ENCODE measurements at regions not wholly inside any gene's neighbourhood (a gene's known extent, or its start where the extent isn't known, plus 50 kb on each side); places are given as distances from the start of the nearest gene placed in this dataset.
"Not testable (repeated sequence)": the region's sequence is repeated elsewhere in the genome, so short reads cannot be mapped to it uniquely, and the experiment has no call there.

GRCh38 chr4:149986917-149987316 lies 91.3 kb upstream of the DCLK2 start:
- DNase-seq (ENCODE audit: low spot score) = no peak

GRCh38 chr4:149987330-149988086 lies 90.7 kb upstream of the DCLK2 start:
- DNase-seq (ENCODE audit: low spot score) = no peak

GRCh38 chr4:149988087-149988410 lies 90.2 kb upstream of the DCLK2 start:
- DNase-seq (ENCODE audit: low spot score) = no peak

GRCh38 chr4:149993030-149993429 lies 85.2 kb upstream of the DCLK2 start:
- DNase-seq (ENCODE audit: low spot score) = no peak

- no peak for DNase-seq (ENCODE audit: low spot score)
Measured at GRCh38 chr4:149995134-149995756, 83.0 kb upstream of the DCLK2 start.

- DNase-seq (ENCODE audit: low spot score) = no peak
Measured at GRCh38 chr4:149997881-149998421, 80.3 kb upstream of the DCLK2 start.

GRCh38 chr4:149999485-150000074 lies 78.7 kb upstream of the DCLK2 start:
- no peak for DNase-seq (ENCODE audit: low spot score)

- DNase-seq (ENCODE audit: low spot score) = no peak
Measured at GRCh38 chr4:150001815-150002214, 76.4 kb upstream of the DCLK2 start.

GRCh38 chr4:150002561-150002960 lies 75.7 kb upstream of the DCLK2 start:
- no peak for DNase-seq (ENCODE audit: low spot score)

GRCh38 chr4:150004481-150004880 lies 73.8 kb upstream of the DCLK2 start:
- no peak for DNase-seq (ENCODE audit: low spot score)

- no peak for DNase-seq (ENCODE audit: low spot score)
Measured at GRCh38 chr4:150005537-150005936, 72.7 kb upstream of the DCLK2 start.

- DNase-seq (ENCODE audit: low spot score) = no peak
Measured at GRCh38 chr4:150006197-150006596, 72.0 kb upstream of the DCLK2 start.

- DNase-seq (ENCODE audit: low spot score) = no peak
Measured at GRCh38 chr4:150007512-150007911, 70.7 kb upstream of the DCLK2 start.

GRCh38 chr4:150008546-150008945 lies 69.7 kb upstream of the DCLK2 start:
- no peak for DNase-seq (ENCODE audit: low spot score)

- DNase-seq (ENCODE audit: low spot score) = no peak
Measured at GRCh38 chr4:150009533-150009932, 68.7 kb upstream of the DCLK2 start.

GRCh38 chr4:150010525-150011126 lies 67.6 kb upstream of the DCLK2 start:
- DNase-seq (ENCODE audit: low spot score) = peak; percentile 47

GRCh38 chr4:150012851-150013360 lies 65.3 kb upstream of the DCLK2 start:
- no peak for DNase-seq (ENCODE audit: low spot score)

GRCh38 chr4:150015910-150016309 lies 62.3 kb upstream of the DCLK2 start:
- DNase-seq (ENCODE audit: low spot score) = not testable (repeated sequence)

GRCh38 chr4:150016621-150017020 lies 61.6 kb upstream of the DCLK2 start:
- DNase-seq (ENCODE audit: low spot score) = not testable (repeated sequence)

GRCh38 chr4:150018257-150018656 lies 60.0 kb upstream of the DCLK2 start:
- no peak for DNase-seq (ENCODE audit: low spot score)

- no peak for DNase-seq (ENCODE audit: low spot score)
Measured at GRCh38 chr4:150021483-150021882, 56.8 kb upstream of the DCLK2 start.

- DNase-seq (ENCODE audit: low spot score) = no peak
Measured at GRCh38 chr4:150023489-150023888, 54.8 kb upstream of the DCLK2 start.

- not testable (repeated sequence) for DNase-seq (ENCODE audit: low spot score)
Measured at GRCh38 chr4:150026987-150027386, 51.3 kb upstream of the DCLK2 start.

All from ecto neural progenitor cell (in vitro differentiated cells).